ENCODE measurements at regions not wholly inside any gene's neighbourhood (a gene's known extent, or its start where the extent isn't known, plus 50 kb on each side); places are given as distances from the start of the nearest gene placed in this dataset.

DNA sequence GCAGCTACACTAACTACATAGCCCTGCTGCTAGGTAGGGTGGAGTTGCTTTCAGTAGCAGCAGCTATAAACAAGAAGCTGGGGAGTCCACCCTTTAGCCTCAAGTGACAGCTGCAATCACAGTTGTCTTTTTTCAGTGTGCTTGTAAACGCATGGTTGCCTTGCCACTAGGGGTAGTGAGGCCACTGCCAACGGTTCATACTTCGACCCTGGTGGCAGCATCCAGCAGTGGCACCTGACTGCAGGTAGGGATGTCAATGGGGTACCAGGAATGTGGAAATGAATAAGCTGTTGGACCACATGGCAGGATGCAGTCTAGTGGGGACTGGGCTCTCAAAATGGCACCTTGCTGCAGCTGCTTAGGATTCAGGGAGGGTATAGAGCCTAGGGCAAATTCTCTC, 367.2 kb downstream of the RASEF start:
- intact Hi-C loops (cut with DNase I), result no loop called here
- Histone ChIP-seq H3K9me3 (peaks cover 8% of the 10 kb centered on the region), H3K36me3 (ENCODE audit: insufficient read depth in 1 of 2, low read depth in 1 of 2) (no peaks in the 10 kb centered on the region), H3K27me3 (ENCODE audit: insufficient read depth in 3 of 3, low read length in 2 of 3) (no peaks in the 10 kb centered on the region), H3K27ac (no peak overlapping the region), H3K4me3 (no peak overlapping the region), H3K4me1 (no peaks in the 10 kb centered on the region)
- no peak for DNase-seq
- TF ChIP-seq, protein P1, sequence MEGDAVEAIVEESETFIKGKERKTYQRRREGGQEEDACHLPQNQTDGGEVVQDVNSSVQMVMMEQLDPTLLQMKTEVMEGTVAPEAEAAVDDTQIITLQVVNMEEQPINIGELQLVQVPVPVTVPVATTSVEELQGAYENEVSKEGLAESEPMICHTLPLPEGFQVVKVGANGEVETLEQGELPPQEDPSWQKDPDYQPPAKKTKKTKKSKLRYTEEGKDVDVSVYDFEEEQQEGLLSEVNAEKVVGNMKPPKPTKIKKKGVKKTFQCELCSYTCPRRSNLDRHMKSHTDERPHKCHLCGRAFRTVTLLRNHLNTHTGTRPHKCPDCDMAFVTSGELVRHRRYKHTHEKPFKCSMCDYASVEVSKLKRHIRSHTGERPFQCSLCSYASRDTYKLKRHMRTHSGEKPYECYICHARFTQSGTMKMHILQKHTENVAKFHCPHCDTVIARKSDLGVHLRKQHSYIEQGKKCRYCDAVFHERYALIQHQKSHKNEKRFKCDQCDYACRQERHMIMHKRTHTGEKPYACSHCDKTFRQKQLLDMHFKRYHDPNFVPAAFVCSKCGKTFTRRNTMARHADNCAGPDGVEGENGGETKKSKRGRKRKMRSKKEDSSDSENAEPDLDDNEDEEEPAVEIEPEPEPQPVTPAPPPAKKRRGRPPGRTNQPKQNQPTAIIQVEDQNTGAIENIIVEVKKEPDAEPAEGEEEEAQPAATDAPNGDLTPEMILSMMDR (IDR thresholded peaks at IDR 0.05), result no peak
- ATAC-seq, result no peak
- 89 to 92% (median 91%) methylated on average over 3 of the region's 3 CpGs for WGBS, 3 donors

DNA sequence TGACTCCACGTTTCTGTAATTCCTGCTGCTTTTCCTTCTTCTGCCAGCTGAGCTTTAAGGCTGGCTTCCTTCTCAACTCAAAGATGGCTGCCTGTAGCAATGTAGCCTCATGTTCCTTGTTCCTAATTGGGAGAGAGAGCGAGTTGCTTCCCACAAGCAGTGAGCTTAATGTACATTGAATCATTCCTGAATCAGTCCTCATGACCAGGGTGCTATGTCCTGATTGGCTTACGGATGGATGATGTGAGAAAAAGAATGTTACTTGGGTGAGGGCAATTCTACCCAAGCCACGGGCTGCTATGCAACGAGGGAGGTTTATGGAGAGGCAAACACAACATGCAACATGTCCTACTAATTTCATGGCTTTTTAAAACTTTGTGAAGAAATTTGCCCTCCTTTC, 356.2 kb downstream of the RASEF start:
- H3K27ac ChIP-seq, result no peak overlapping the region
- H3K36me3 ChIP-seq (ENCODE audit: insufficient read depth in 1 of 2, low read depth in 1 of 2), result no peaks in the 10 kb centered on the region
- no peaks in the 10 kb centered on the region for H3K27me3 ChIP-seq (ENCODE audit: insufficient read depth in 3 of 3, low read length in 2 of 3)
- TF ChIP-seq, protein P1 (IDR thresholded peaks at IDR 0.05), result no peak
- H3K4me1 ChIP-seq, result no peaks in the 10 kb centered on the region
- intact Hi-C loops (cut with DNase I), result no loop called here
- 63 to 72% (median 65%) methylated on average over 5 of the region's 5 CpGs for WGBS, 3 donors
- no peak overlapping the region for H3K4me3 ChIP-seq
- no peak for ATAC-seq
- DNase-seq, result no peak
- no peaks in the 10 kb centered on the region for H3K9me3 ChIP-seq

DNA sequence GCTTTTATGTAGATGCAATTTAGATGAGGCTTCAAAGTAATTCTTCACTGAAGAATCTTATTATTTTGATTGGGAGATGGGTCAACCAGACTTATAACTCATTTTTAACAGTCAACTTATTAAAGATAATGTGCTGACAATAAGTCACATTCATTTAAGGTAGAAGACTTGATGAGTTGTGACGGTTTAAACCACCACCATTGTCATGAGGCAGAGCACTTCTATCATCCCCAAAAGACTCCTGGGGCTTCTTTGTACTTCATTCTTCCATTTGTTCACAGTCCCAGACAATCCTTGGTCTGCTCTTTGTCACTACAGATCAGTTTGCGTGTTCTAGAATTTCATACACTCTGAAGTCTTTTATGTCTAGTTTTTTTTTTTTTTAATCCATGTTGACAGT, 346.1 kb downstream of the RASEF start:
- ATAC-seq (no peak), DNase-seq (no peak)
- TF ChIP-seq, protein P1 (IDR thresholded peaks at IDR 0.05), result no peak
- H3K27ac ChIP-seq, result no peak overlapping the region
- no peak overlapping the region for H3K4me3 ChIP-seq
- intact Hi-C loops (cut with DNase I), result no loop called here
- WGBS, 3 donors, result 70 to 77% (median 75%) methylated on average over 2 of the region's 2 CpGs
- H3K9me3 ChIP-seq, result peaks cover 6% of the 10 kb centered on the region
- H3K36me3 ChIP-seq (ENCODE audit: insufficient read depth in 1 of 2, low read depth in 1 of 2), result no peaks in the 10 kb centered on the region
- H3K4me1 ChIP-seq, result no peaks in the 10 kb centered on the region
- no peaks in the 10 kb centered on the region for H3K27me3 ChIP-seq (ENCODE audit: insufficient read depth in 3 of 3, low read length in 2 of 3)

DNA sequence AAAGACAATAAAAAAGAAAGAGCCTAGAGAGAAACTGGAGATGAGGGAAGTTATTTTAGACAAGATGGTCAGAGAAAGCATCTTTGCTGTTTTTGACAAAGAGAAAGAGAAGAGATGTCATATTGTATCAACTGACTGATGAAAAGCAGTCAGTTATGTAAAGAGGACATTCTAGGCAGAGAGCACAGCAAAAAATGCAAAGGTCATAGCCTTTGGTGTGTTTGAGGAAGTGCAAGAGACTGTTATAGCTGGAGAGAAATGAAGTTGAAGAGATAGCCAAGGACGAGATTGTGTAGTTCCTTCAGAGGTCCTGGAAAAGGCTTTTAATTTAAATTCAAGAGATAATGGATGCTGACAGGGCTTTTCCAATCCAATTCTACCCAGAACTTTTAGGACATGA, 342.4 kb downstream of the RASEF start:
- Histone ChIP-seq H3K4me1 (no peaks in the 10 kb centered on the region), H3K36me3 (ENCODE audit: insufficient read depth in 1 of 2, low read depth in 1 of 2) (no peaks in the 10 kb centered on the region), H3K27me3 (ENCODE audit: insufficient read depth in 3 of 3, low read length in 2 of 3) (no peaks in the 10 kb centered on the region), H3K27ac (no peak overlapping the region), H3K9me3 (no peaks in the 10 kb centered on the region), H3K4me3 (no peak overlapping the region)
- TF ChIP-seq, protein P1 (IDR thresholded peaks at IDR 0.05), result no peak
- intact Hi-C loops (cut with DNase I), result no loop called here
- DNase-seq (no peak), ATAC-seq (no peak)
- 64 to 68% (median 67%) methylated on average over 1 of the region's 1 CpG for WGBS, 3 donors

DNA sequence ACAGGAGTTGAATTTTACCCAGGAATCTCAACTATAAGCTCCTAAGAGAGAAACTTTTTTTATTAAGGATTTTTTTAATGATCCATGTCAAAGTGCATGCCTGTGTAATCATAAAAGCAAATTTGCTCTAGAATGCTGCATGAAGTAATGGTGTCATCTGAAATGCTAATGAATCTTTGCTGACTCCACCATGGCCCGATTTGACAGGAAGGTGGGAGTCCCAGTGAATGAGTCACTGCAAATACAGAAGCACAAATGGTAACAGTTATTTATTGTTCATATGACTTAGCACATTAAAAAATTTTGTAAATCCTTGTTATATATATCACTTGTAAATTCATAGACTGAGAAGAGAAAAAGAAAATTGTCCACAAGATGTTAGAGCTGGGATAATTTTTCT, 341.3 kb downstream of the RASEF start:
- no peak for DNase-seq
- TF ChIP-seq, protein P1 (IDR thresholded peaks at IDR 0.05), result no peak
- intact Hi-C loops (cut with DNase I), result no loop called here
- no peaks in the 10 kb centered on the region for H3K4me1 ChIP-seq
- no peak overlapping the region for H3K27ac ChIP-seq
- no peak overlapping the region for H3K4me3 ChIP-seq
- ATAC-seq, result no peak
- H3K9me3 ChIP-seq, result no peaks in the 10 kb centered on the region
- H3K36me3 ChIP-seq (ENCODE audit: insufficient read depth in 1 of 2, low read depth in 1 of 2), result no peaks in the 10 kb centered on the region
- H3K27me3 ChIP-seq (ENCODE audit: insufficient read depth in 3 of 3, low read length in 2 of 3), result no peaks in the 10 kb centered on the region
- WGBS, 3 donors, result 6 to 28% (median 8%) methylated on average over 1 of the region's 1 CpG

Data from psoas muscle (tissue), 7 donors.